ENCODE measurements at regions not wholly inside any gene's neighbourhood (a gene's known extent, or its start where the extent isn't known, plus 50 kb on each side); places are given as distances from the start of the nearest gene placed in this dataset.

GRCh38 chr1:177558372-177558771 lies 387.6 kb downstream of the BRINP2 start:
- TF ChIP-seq CTCF (conservative IDR thresholded peaks at IDR 0.05; ENCODE audit: low read length) (no peak), EZH2phosphoT487 (IDR thresholded peaks at IDR 0.05; ENCODE audit: borderline replicate concordance, low read depth, low read length) (no peak)

All from OCI-LY7 (cell line).